HCT116 (cell line): ENCODE measurements at regions not wholly inside any gene's neighbourhood (a gene's known extent, or its start where the extent isn't known, plus 50 kb on each side); places are given as distances from the start of the nearest gene placed in this dataset.

Experiments used
- ATAC-seq: fragments of 200-7000 bp; cut with Tn5 transposase; 2 replicates; pipeline ENCODE4 v1.9.1; 2020; ENCODE audit warnings: mild to moderate bottlenecking, moderate library complexity
- BruUV-seq: library from RNA; stranded (reverse); fragments of 400-500 nt; replicated peaks from 2 replicates; lab custom pipeline; 2021; lab: Mats Ljungman, UMichigan
- CTCF ChIA-PET: fragments of 300-600 bp; sonication (Branson Sonifier 250); formaldehyde crosslinking; loops from one replicate; lab custom pipeline; 2021; ENCODE audit warnings: antibody characterized with exemption; lab: Charles Lee
- POLR2A ChIA-PET: fragments of 300-600, 350-600 bp; sonication (Branson Sonifier 250); formaldehyde crosslinking; loops from one replicate; lab custom pipeline; 2021; ENCODE audit warnings: antibody characterized with exemption; lab: Charles Lee
- RAD21 ChIA-PET, 2 experiments: fragments of 300-600 bp; sonication (Branson Sonifier 250); formaldehyde crosslinking; loops; one replicate each; lab custom pipeline; 2023; ENCODE audit warnings: low total read pairs in 2 of 2; ENCODE audit not compliant: uncharacterized antibody in 2 of 2, unreplicated experiment in 2 of 2, low non-redundant PET in 1 of 2; lab: Charles Lee
- DNase-seq: peaks from one replicate; pipeline ENCODE4 v3.0.0-alpha.2; 2010; ENCODE audit warnings: low read depth, low spot score
- H2AFZ ChIP-seq: fragments of 200-600 bp; shearing (Covaris generic), sonication (generic); 2 replicates; pipeline ENCODE4 v1.6.1; 2017; ENCODE audit warnings: low read depth, mixed run types, mixed read lengths, antibody characterized with exemption, low read length; ENCODE audit not compliant: poor library complexity, severe bottlenecking
- H3K27ac ChIP-seq: 2 replicates; pipeline ENCODE4 v1.5.1; 2012; ENCODE audit warnings: low read depth, low read length
- H3K27me3 ChIP-seq: fragments of 200-600 bp; sonication (generic); 2 replicates; pipeline ENCODE4 v1.6.1; 2016; ENCODE audit warnings: mixed run types, low read length, mixed read lengths; ENCODE audit not compliant: insufficient read depth
- H3K36me3 ChIP-seq, 2 experiments: fragments of 200-500 bp in 1 of 2; fragments of 200-600 bp in 1 of 2; sonication (Bioruptor generic) in 1 of 2; sonication (generic) in 1 of 2; 2 replicates each; pipeline versions ENCODE4 v1.5.1 to v1.6.1; 2014 to 2016; ENCODE audit warnings: low read length in 2 of 2, inconsistent platforms in 1 of 2, mixed read lengths in 1 of 2, mixed run types in 1 of 2; ENCODE audit not compliant: insufficient read depth in 2 of 2, control insufficient read depth in 1 of 2
- H3K4me1 ChIP-seq, 2 experiments: fragments of 200-600 bp in 1 of 2; sonication (generic) in 1 of 2; 2 replicates each; pipeline versions ENCODE4 v1.5.1 to v1.6.1; 2012 to 2017; ENCODE audit warnings: low read length in 2 of 2, inconsistent platforms in 1 of 2, mild to moderate bottlenecking in 1 of 2, mixed read lengths in 1 of 2, mixed run types in 1 of 2, moderate library complexity in 1 of 2; ENCODE audit not compliant: insufficient read depth in 2 of 2, control insufficient read depth in 1 of 2
- H3K4me2 ChIP-seq: fragments of 200-600 bp; sonication (generic); 2 replicates; pipeline ENCODE4 v1.6.1; 2017; ENCODE audit warnings: mixed run types, low read length, mixed read lengths
- H3K4me3 ChIP-seq, 2 experiments: fragments of 200-600 bp in 1 of 2; sonication (generic) in 1 of 2; replicated peaks in 1 of 2; 2 replicates each; pipeline ENCODE4 v1.5.1; 2011 to 2016; ENCODE audit warnings: low read length in 2 of 2, control low read depth in 1 of 2, low read depth in 1 of 2, mild to moderate bottlenecking in 1 of 2, mixed read lengths in 1 of 2, mixed run types in 1 of 2
- H3K79me2 ChIP-seq: fragments of 200-600 bp; sonication (generic); 2 replicates; pipeline ENCODE4 v1.6.1; 2017; ENCODE audit warnings: mild to moderate bottlenecking, mixed run types, low read length, moderate library complexity, mixed read lengths; ENCODE audit not compliant: insufficient read depth
- H3K9ac ChIP-seq: fragments of 200-600 bp; sonication (generic); 2 replicates; pipeline ENCODE4 v1.6.1; 2016; ENCODE audit warnings: low read length, mixed read lengths
- H3K9me2 ChIP-seq: fragments of 200-600 bp; sonication (generic), shearing (Covaris generic); 2 replicates; pipeline ENCODE4 v1.6.1; 2017; ENCODE audit warnings: mixed run types, mild to moderate bottlenecking, moderate library complexity; ENCODE audit not compliant: insufficient read depth
- H3K9me3 ChIP-seq, 2 experiments: fragments of 200-500 bp in 1 of 2; fragments of 200-600 bp in 1 of 2; sonication (Bioruptor generic) in 1 of 2; sonication (generic) in 1 of 2; 2 replicates each; pipeline ENCODE4 v1.6.1; 2014 to 2017; ENCODE audit warnings: low read length in 2 of 2, mixed read lengths in 2 of 2, inconsistent platforms in 1 of 2, low read depth in 1 of 2, mild to moderate bottlenecking in 1 of 2, mixed run types in 1 of 2, moderate library complexity in 1 of 2; ENCODE audit not compliant: control insufficient read depth in 1 of 2, insufficient read depth in 1 of 2
- H4K20me1 ChIP-seq: fragments of 200-600 bp; sonication (generic), shearing (Covaris generic); 2 replicates; pipeline ENCODE4 v1.6.1; 2017; ENCODE audit warnings: mixed run types, mild to moderate bottlenecking, moderate library complexity; ENCODE audit not compliant: insufficient read depth
- ATF3 ChIP-seq: IDR thresholded peaks from 2 replicates; pipeline ENCODE4 v1.6.1; 2012
- CBX3 ChIP-seq: IDR thresholded peaks from 2 replicates; pipeline ENCODE4 v1.6.1; 2012; ENCODE audit warnings: low read depth
- CEBPB ChIP-seq: IDR thresholded peaks from 2 replicates; pipeline ENCODE4 v1.6.1; 2012; ENCODE audit warnings: low read depth
- EGR1 ChIP-seq: IDR thresholded peaks from 2 replicates; pipeline ENCODE4 v1.6.1; 2012; ENCODE audit warnings: low read depth
- ELF1 ChIP-seq: IDR thresholded peaks from 2 replicates; pipeline ENCODE4 v1.6.1; 2012; ENCODE audit warnings: low read depth, borderline replicate concordance
- EZH2 ChIP-seq: fragments of 200-600 bp; sonication (generic); IDR thresholded peaks from 2 replicates; pipeline ENCODE4 v1.6.1; 2017; ENCODE audit warnings: antibody characterized with exemption, mixed run types
- EZH2phosphoT487 ChIP-seq: fragments of 200-600 bp; IDR thresholded peaks from 2 replicates; pipeline ENCODE4 v1.6.1; 2018; ENCODE audit warnings: antibody characterized with exemption, borderline replicate concordance
- FOSL1 ChIP-seq: IDR thresholded peaks from 2 replicates; pipeline ENCODE4 v1.6.1; 2012; ENCODE audit warnings: low read depth
- JUND ChIP-seq: IDR thresholded peaks from 2 replicates; pipeline ENCODE4 v1.6.1; 2012
- MAX ChIP-seq: IDR thresholded peaks from 2 replicates; pipeline ENCODE4 v1.6.1; 2012
- POLR2A ChIP-seq: IDR thresholded peaks from 2 replicates; pipeline ENCODE4 v1.7.0; 2011; ENCODE audit warnings: borderline replicate concordance; ENCODE audit not compliant: insufficient read depth, insufficient read length; ENCODE audit errors: extremely low read depth
- POLR2AphosphoS5 ChIP-seq: IDR thresholded peaks from 2 replicates; pipeline ENCODE4 v1.6.1; 2011; ENCODE audit warnings: mild to moderate bottlenecking, low read depth, low read length, moderate library complexity
- RAD21 ChIP-seq: IDR thresholded peaks from 2 replicates; pipeline ENCODE4 v1.6.1; 2012; ENCODE audit warnings: low read depth, mild to moderate bottlenecking
- REST ChIP-seq: IDR thresholded peaks from 2 replicates; pipeline ENCODE4 v1.6.1; 2012; ENCODE audit warnings: low read depth
- SIN3A ChIP-seq: IDR thresholded peaks from 2 replicates; pipeline ENCODE4 v1.6.1; 2012; ENCODE audit warnings: low read depth
- SP1 ChIP-seq: IDR thresholded peaks from 2 replicates; pipeline ENCODE4 v1.6.1; 2012; ENCODE audit warnings: low read depth
- SRF ChIP-seq: IDR thresholded peaks from 2 replicates; pipeline ENCODE4 v1.6.1; 2012; ENCODE audit warnings: low read depth
- TCF7L2 ChIP-seq: IDR thresholded peaks from 2 replicates; pipeline ENCODE4 v1.7.0; 2011; ENCODE audit warnings: borderline replicate concordance, inconsistent platforms; ENCODE audit not compliant: insufficient read depth, insufficient read length; ENCODE audit errors: extremely low read depth
- ZFX ChIP-seq: fragments of 450-650 bp; IDR thresholded peaks from 2 replicates; pipeline ENCODE4 v1.6.1; 2017
- intact Hi-C: fragments of 100-400 bp; cut with micrococcal nuclease; formaldehyde crosslinking; loops from 2 replicates; pipeline ENCODE4 v1.10.0; 2022
- TF ChIP-seq, protein P1 (sequence below), 3 experiments: fragments of 200-600 bp in 1 of 3; sonication (generic) in 1 of 3; IDR thresholded peaks in 2 of 3; conservative IDR thresholded peaks in 1 of 3; 2 replicates each; pipeline ENCODE4 v1.5.1; 2012 to 2017; ENCODE audit warnings: low read depth in 2 of 3, low read length in 2 of 3, antibody characterized with exemption in 1 of 3, borderline replicate concordance in 1 of 3, control low read depth in 1 of 3, mild to moderate bottlenecking in 1 of 3, mixed read lengths in 1 of 3, mixed run types in 1 of 3, moderate library complexity in 1 of 3; ENCODE audit not compliant: insufficient read depth in 1 of 3

DNA sequence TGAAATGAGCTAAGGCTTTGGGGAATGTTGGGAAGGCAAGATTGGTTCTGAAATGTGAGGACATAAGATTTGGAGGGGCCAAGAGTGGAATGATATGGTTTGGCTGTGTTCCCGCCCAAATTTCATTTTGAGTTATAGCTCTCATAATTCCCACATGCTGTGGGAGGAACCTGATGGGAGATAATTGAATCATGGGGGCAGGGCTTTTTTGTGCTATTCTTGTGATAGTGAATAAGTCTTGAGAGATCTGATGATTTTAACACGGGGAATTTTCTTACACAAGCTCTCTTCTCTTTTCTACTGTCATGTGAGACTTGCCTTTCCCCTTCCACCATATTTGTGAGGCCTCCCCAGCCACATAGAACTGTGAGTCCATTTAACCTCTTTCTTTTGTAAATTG is 157.6 kb upstream of the C1QTNF7 start:
- H2AFZ ChIP-seq: no peak overlapping the region
- no peaks in the 10 kb centered on the region for H3K27me3 ChIP-seq
- no peaks in the 10 kb centered on the region for H4K20me1 ChIP-seq
- ChIA-PET POLR2A (no interaction called here), CTCF (no interaction called here), RAD21 (no interaction called here)
- no peaks in the 10 kb centered on the region for H3K4me1 ChIP-seq
- H3K9me2 ChIP-seq: no peaks in the 10 kb centered on the region
- H3K36me3 ChIP-seq: no peaks in the 10 kb centered on the region
- H3K4me2 ChIP-seq: no peak overlapping the region
- H3K4me3 ChIP-seq: no peak overlapping the region
- no peak overlapping the region for H3K9ac ChIP-seq
- no peak overlapping the region for H3K27ac ChIP-seq
- H3K9me3 ChIP-seq: no peaks in the 10 kb centered on the region; a peak in 1 of 4 replicates
- intact Hi-C loops: no loop called here
- no peaks in the 10 kb centered on the region for H3K79me2 ChIP-seq
- no TSS peak for BruUV-seq
- no peak for TF ChIP-seq REST
- no peak for TF ChIP-seq EZH2
- no peak for TF ChIP-seq SIN3A
- no peak for TF ChIP-seq SP1
- no peak for TF ChIP-seq CEBPB
- no peak for TF ChIP-seq JUND
- TF ChIP-seq RAD21: no peak
- TF ChIP-seq ATF3: no peak
- no peak for TF ChIP-seq TCF7L2
- TF ChIP-seq CBX3: no peak
- TF ChIP-seq, protein P1, sequence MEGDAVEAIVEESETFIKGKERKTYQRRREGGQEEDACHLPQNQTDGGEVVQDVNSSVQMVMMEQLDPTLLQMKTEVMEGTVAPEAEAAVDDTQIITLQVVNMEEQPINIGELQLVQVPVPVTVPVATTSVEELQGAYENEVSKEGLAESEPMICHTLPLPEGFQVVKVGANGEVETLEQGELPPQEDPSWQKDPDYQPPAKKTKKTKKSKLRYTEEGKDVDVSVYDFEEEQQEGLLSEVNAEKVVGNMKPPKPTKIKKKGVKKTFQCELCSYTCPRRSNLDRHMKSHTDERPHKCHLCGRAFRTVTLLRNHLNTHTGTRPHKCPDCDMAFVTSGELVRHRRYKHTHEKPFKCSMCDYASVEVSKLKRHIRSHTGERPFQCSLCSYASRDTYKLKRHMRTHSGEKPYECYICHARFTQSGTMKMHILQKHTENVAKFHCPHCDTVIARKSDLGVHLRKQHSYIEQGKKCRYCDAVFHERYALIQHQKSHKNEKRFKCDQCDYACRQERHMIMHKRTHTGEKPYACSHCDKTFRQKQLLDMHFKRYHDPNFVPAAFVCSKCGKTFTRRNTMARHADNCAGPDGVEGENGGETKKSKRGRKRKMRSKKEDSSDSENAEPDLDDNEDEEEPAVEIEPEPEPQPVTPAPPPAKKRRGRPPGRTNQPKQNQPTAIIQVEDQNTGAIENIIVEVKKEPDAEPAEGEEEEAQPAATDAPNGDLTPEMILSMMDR (IDR thresholded peaks at IDR 0.05 in 2 of 3, conservative IDR thresholded peaks at IDR 0.05 in 1 of 3; ENCODE audit: borderline replicate concordance in 1 of 3, insufficient read depth in 1 of 3, low read depth in 2 of 3, low read length in 2 of 3): no peak
- no peak for TF ChIP-seq ELF1
- TF ChIP-seq POLR2A: no peak
- no peak for TF ChIP-seq EZH2phosphoT487
- TF ChIP-seq POLR2AphosphoS5: no peak
- no peak for TF ChIP-seq FOSL1
- no peak for TF ChIP-seq SRF
- TF ChIP-seq ZFX: no peak
- no peak for TF ChIP-seq EGR1
- no peak for TF ChIP-seq MAX
- TF ChIP-seq, all 23 proteins: peak for 0
- ATAC-seq (no peak), DNase-seq (no peak)
